ENCODE measurements at regions not wholly inside any gene's neighbourhood (a gene's known extent, or its start where the extent isn't known, plus 50 kb on each side); places are given as distances from the start of the nearest gene placed in this dataset.
"Not testable (repeated sequence)": the region's sequence is repeated elsewhere in the genome, so short reads cannot be mapped to it uniquely, and the experiment has no call there.

- H3K9me3 Mint-ChIP-seq; H3K4me1 Mint-ChIP-seq (ENCODE audit: low read depth); intact Hi-C loops (cut with micrococcal nuclease); H3K27ac Mint-ChIP-seq; H3K36me3 Mint-ChIP-seq (ENCODE audit: low read depth): not testable (repeated sequence)
- peak; percentile 46 for DNase-seq (ENCODE audit: low spot score)
- Mint-ChIP-seq H3K27me3 (ENCODE audit: low read depth) (peaks cover 18% of the 10 kb centered on the region), H3K4me3 (ENCODE audit: low read depth) (peak overlapping the region; percentile 33)
Measured at GRCh38 chr11:71638801-71639519, 56.3 kb upstream of the KRTAP5-11 start.

- peaks cover 18% of the 10 kb centered on the region for H3K27me3 Mint-ChIP-seq (ENCODE audit: low read depth)
- H3K9me3 Mint-ChIP-seq; intact Hi-C loops (cut with micrococcal nuclease); H3K36me3 Mint-ChIP-seq (ENCODE audit: low read depth); DNase-seq (ENCODE audit: low spot score); H3K4me1 Mint-ChIP-seq (ENCODE audit: low read depth); H3K27ac Mint-ChIP-seq; H3K4me3 Mint-ChIP-seq (ENCODE audit: low read depth): not testable (repeated sequence)
Measured at GRCh38 chr11:71639520-71639849, 56.8 kb upstream of the KRTAP5-11 start.

- H3K4me1 Mint-ChIP-seq (ENCODE audit: low read depth); DNase-seq (ENCODE audit: low spot score); H3K9me3 Mint-ChIP-seq; intact Hi-C loops (cut with micrococcal nuclease); H3K36me3 Mint-ChIP-seq (ENCODE audit: low read depth); H3K4me3 Mint-ChIP-seq (ENCODE audit: low read depth); H3K27ac Mint-ChIP-seq: not testable (repeated sequence)
- H3K27me3 Mint-ChIP-seq (ENCODE audit: low read depth): peaks cover 18% of the 10 kb centered on the region
Measured at GRCh38 chr11:71639916-71640315, 57.2 kb upstream of the KRTAP5-11 start.

GRCh38 chr11:71647078-71647477, 64.4 kb upstream of the KRTAP5-11 start:
- H3K4me1 Mint-ChIP-seq (ENCODE audit: low read depth); intact Hi-C loops (cut with micrococcal nuclease); H3K4me3 Mint-ChIP-seq (ENCODE audit: low read depth); H3K9me3 Mint-ChIP-seq; H3K36me3 Mint-ChIP-seq (ENCODE audit: low read depth); H3K27me3 Mint-ChIP-seq (ENCODE audit: low read depth); H3K27ac Mint-ChIP-seq; DNase-seq (ENCODE audit: low spot score): not testable (repeated sequence)

GRCh38 chr11:71652998-71653397, 70.3 kb upstream of the KRTAP5-11 start:
- H3K4me3 Mint-ChIP-seq (ENCODE audit: low read depth); H3K27ac Mint-ChIP-seq; DNase-seq (ENCODE audit: low spot score); H3K9me3 Mint-ChIP-seq; H3K36me3 Mint-ChIP-seq (ENCODE audit: low read depth); H3K27me3 Mint-ChIP-seq (ENCODE audit: low read depth); intact Hi-C loops (cut with micrococcal nuclease); H3K4me1 Mint-ChIP-seq (ENCODE audit: low read depth): not testable (repeated sequence)

- H3K27me3 Mint-ChIP-seq (ENCODE audit: low read depth); H3K27ac Mint-ChIP-seq; H3K9me3 Mint-ChIP-seq; H3K4me3 Mint-ChIP-seq (ENCODE audit: low read depth); H3K4me1 Mint-ChIP-seq (ENCODE audit: low read depth); H3K36me3 Mint-ChIP-seq (ENCODE audit: low read depth); DNase-seq (ENCODE audit: low spot score); intact Hi-C loops (cut with micrococcal nuclease): not testable (repeated sequence)
Measured at GRCh38 chr11:71654423-71654822, 71.7 kb upstream of the KRTAP5-11 start.

- H3K4me1 Mint-ChIP-seq (ENCODE audit: low read depth); DNase-seq (ENCODE audit: low spot score); H3K27ac Mint-ChIP-seq; H3K4me3 Mint-ChIP-seq (ENCODE audit: low read depth); intact Hi-C loops (cut with micrococcal nuclease); H3K9me3 Mint-ChIP-seq; H3K27me3 Mint-ChIP-seq (ENCODE audit: low read depth); H3K36me3 Mint-ChIP-seq (ENCODE audit: low read depth): not testable (repeated sequence)
Measured at GRCh38 chr11:71655041-71655440, 72.4 kb upstream of the KRTAP5-11 start.

- H3K9me3 Mint-ChIP-seq; H3K4me1 Mint-ChIP-seq (ENCODE audit: low read depth); DNase-seq (ENCODE audit: low spot score); H3K27ac Mint-ChIP-seq; H3K36me3 Mint-ChIP-seq (ENCODE audit: low read depth); intact Hi-C loops (cut with micrococcal nuclease); H3K27me3 Mint-ChIP-seq (ENCODE audit: low read depth); H3K4me3 Mint-ChIP-seq (ENCODE audit: low read depth): not testable (repeated sequence)
Measured at GRCh38 chr11:71656513-71656912, 73.8 kb upstream of the KRTAP5-11 start.

GRCh38 chr11:71664941-71665340, 82.3 kb upstream of the KRTAP5-11 start:
- H3K4me3 Mint-ChIP-seq (ENCODE audit: low read depth); H3K36me3 Mint-ChIP-seq (ENCODE audit: low read depth); DNase-seq (ENCODE audit: low spot score); intact Hi-C loops (cut with micrococcal nuclease); H3K27ac Mint-ChIP-seq; H3K9me3 Mint-ChIP-seq; H3K27me3 Mint-ChIP-seq (ENCODE audit: low read depth); H3K4me1 Mint-ChIP-seq (ENCODE audit: low read depth): not testable (repeated sequence)

- H3K27me3 Mint-ChIP-seq (ENCODE audit: low read depth); H3K4me1 Mint-ChIP-seq (ENCODE audit: low read depth); H3K36me3 Mint-ChIP-seq (ENCODE audit: low read depth); intact Hi-C loops (cut with micrococcal nuclease); H3K27ac Mint-ChIP-seq; H3K4me3 Mint-ChIP-seq (ENCODE audit: low read depth); H3K9me3 Mint-ChIP-seq; DNase-seq (ENCODE audit: low spot score): not testable (repeated sequence)
Measured at GRCh38 chr11:71698110-71698509, 115.4 kb upstream of the KRTAP5-11 start.

GRCh38 chr11:71698961-71699360, 116.3 kb upstream of the KRTAP5-11 start:
- H3K9me3 Mint-ChIP-seq; H3K36me3 Mint-ChIP-seq (ENCODE audit: low read depth); DNase-seq (ENCODE audit: low spot score); H3K4me1 Mint-ChIP-seq (ENCODE audit: low read depth); H3K27me3 Mint-ChIP-seq (ENCODE audit: low read depth); intact Hi-C loops (cut with micrococcal nuclease); H3K4me3 Mint-ChIP-seq (ENCODE audit: low read depth); H3K27ac Mint-ChIP-seq: not testable (repeated sequence)

- DNase-seq (ENCODE audit: low spot score); H3K9me3 Mint-ChIP-seq; H3K27me3 Mint-ChIP-seq (ENCODE audit: low read depth); H3K27ac Mint-ChIP-seq; H3K36me3 Mint-ChIP-seq (ENCODE audit: low read depth); intact Hi-C loops (cut with micrococcal nuclease); H3K4me1 Mint-ChIP-seq (ENCODE audit: low read depth); H3K4me3 Mint-ChIP-seq (ENCODE audit: low read depth): not testable (repeated sequence)
Measured at GRCh38 chr11:71701435-71702291, 119.0 kb upstream of the KRTAP5-11 start.

GRCh38 chr11:71705086-71705737, 122.5 kb upstream of the KRTAP5-11 start:
- H3K4me1 Mint-ChIP-seq (ENCODE audit: low read depth); intact Hi-C loops (cut with micrococcal nuclease); H3K4me3 Mint-ChIP-seq (ENCODE audit: low read depth): not testable (repeated sequence)

More at GRCh38 chr11:71705086-71705737, 122.5 kb upstream of the KRTAP5-11 start:
- not testable (repeated sequence) for DNase-seq (ENCODE audit: low spot score); H3K27ac Mint-ChIP-seq; H3K36me3 Mint-ChIP-seq (ENCODE audit: low read depth); H3K9me3 Mint-ChIP-seq
- H3K27me3 Mint-ChIP-seq (ENCODE audit: low read depth): peaks cover 11% of the 10 kb centered on the region

Measured in activated T-helper 2 cell treated with anti-CD3 and anti-CD28 coated beads, Interferon-gamma antibody, Interleukin-2, Interleukin-4, amounts not matched to agents 10 μg/mL and 5 μg/mL and 100 μg/mL, durations not matched to agents 14 hours and 24 hours and 36 hours (primary cell).